CD14-positive monocyte (primary cell): ENCODE measurements at regions not wholly inside any gene's neighbourhood (a gene's known extent, or its start where the extent isn't known, plus 50 kb on each side); places are given as distances from the start of the nearest gene placed in this dataset.

Source experiments
- DNase-seq, 3 donors: peaks; one replicate each; pipeline ENCODE4 v3.0.0-alpha.2; 2011 to 2022
- H2AFZ ChIP-seq: 2 replicates; pipeline ENCODE4 v1.6.0; 2012; ENCODE audit warnings: mild to moderate bottlenecking, low read depth, low read length, inconsistent platforms; ENCODE audit not compliant: insufficient read depth, poor library complexity, severe bottlenecking
- H3K27ac ChIP-seq, 2 donors: 1 replicate in 1 of 2; 2 replicates in 1 of 2; pipeline ENCODE4 v1.5.1; 2012 to 2013; ENCODE audit warnings: low read length in 2 of 2, control low read depth in 1 of 2, inconsistent platforms in 1 of 2, low read depth in 1 of 2, mild to moderate bottlenecking in 1 of 2
- H3K27me3 ChIP-seq, 2 donors: one replicate each; pipeline versions ENCODE4 v1.6.0 to v1.6.1; 2011 to 2013; ENCODE audit warnings: low read length in 2 of 2; ENCODE audit not compliant: control insufficient read depth in 2 of 2, insufficient read depth in 2 of 2
- H3K36me3 ChIP-seq, 2 donors: replicated peaks in 1 of 2; 1 replicate in 1 of 2; 2 replicates in 1 of 2; pipeline versions ENCODE4 v1.5.1 to v1.6.1; 2012 to 2013; ENCODE audit warnings: low read length in 2 of 2, control low read depth in 1 of 2, inconsistent platforms in 1 of 2, mild to moderate bottlenecking in 1 of 2; ENCODE audit not compliant: insufficient read depth in 2 of 2, control insufficient read depth in 1 of 2
- H3K4me1 ChIP-seq, 2 donors: 1 replicate in 1 of 2; 2 replicates in 1 of 2; pipeline versions ENCODE4 v1.5.1 to v1.6.1; 2012 to 2013; ENCODE audit warnings: low read length in 2 of 2, control low read depth in 1 of 2, inconsistent platforms in 1 of 2, mild to moderate bottlenecking in 1 of 2, moderate library complexity in 1 of 2; ENCODE audit not compliant: insufficient read depth in 2 of 2, control insufficient read depth in 1 of 2
- H3K4me2 ChIP-seq: replicated peaks from 2 replicates; pipeline ENCODE3; 2012; ENCODE audit warnings: low read length, moderate library complexity, mild to moderate bottlenecking; ENCODE audit not compliant: poor library complexity, severe bottlenecking; ENCODE audit errors: extremely low read depth
- H3K4me3 ChIP-seq, 3 experiments: fragments of 200-600 bp in 1 of 3; sonication (generic) in 1 of 3; replicated peaks in 1 of 3; 1 replicate in 2 of 3; 2 replicates in 1 of 3; pipeline ENCODE4 v1.5.1; 2011 to 2013; ENCODE audit warnings: low read length in 3 of 3, mild to moderate bottlenecking in 3 of 3, control low read depth in 2 of 3, low read depth in 2 of 3, inconsistent platforms in 1 of 3, moderate library complexity in 1 of 3
- H3K79me2 ChIP-seq: 2 replicates; pipeline ENCODE4 v1.6.0; 2012; ENCODE audit warnings: mild to moderate bottlenecking, control low read depth, inconsistent platforms, low read length, moderate library complexity; ENCODE audit not compliant: insufficient read depth
- H3K9ac ChIP-seq: 2 replicates; pipeline ENCODE4 v1.6.0; 2017; ENCODE audit warnings: low read length, mild to moderate bottlenecking; ENCODE audit not compliant: insufficient read depth, poor library complexity, severe bottlenecking
- H3K9me3 ChIP-seq, 2 donors: replicated peaks in 1 of 2; 1 replicate in 1 of 2; 2 replicates in 1 of 2; pipeline versions ENCODE4 v1.5.1 to v1.6.1; 2012 to 2013; ENCODE audit warnings: low read length in 2 of 2, control low read depth in 1 of 2; ENCODE audit not compliant: control insufficient read depth in 1 of 2, insufficient read depth in 1 of 2
- H4K20me1 ChIP-seq: 2 replicates; pipeline ENCODE4 v1.6.0; 2012; ENCODE audit warnings: mild to moderate bottlenecking, low read length, control low read depth, moderate library complexity; ENCODE audit not compliant: insufficient read depth
- H3K27ac Mint-ChIP-seq, 7 donors: one replicate each; pipeline ENCODE4 v1.8.0; 2020; ENCODE audit warnings: mild to moderate bottlenecking in 7 of 7, mixed read lengths in 7 of 7, moderate library complexity in 6 of 7, inconsistent platforms in 2 of 7
- H3K27me3 Mint-ChIP-seq, 3 donors: one replicate each; pipeline ENCODE4 v1.8.0; 2021 to 2022; ENCODE audit warnings: low read depth in 3 of 3, mild to moderate bottlenecking in 3 of 3, mixed read lengths in 3 of 3, moderate library complexity in 3 of 3, inconsistent platforms in 1 of 3
- H3K36me3 Mint-ChIP-seq, 2 donors: one replicate each; pipeline ENCODE4 v1.8.0; 2020; ENCODE audit warnings: mixed read lengths in 2 of 2, inconsistent platforms in 1 of 2, mild to moderate bottlenecking in 1 of 2
- H3K4me1 Mint-ChIP-seq: one replicate; pipeline ENCODE4 v1.8.0; 2020; ENCODE audit warnings: mild to moderate bottlenecking, mixed read lengths
- H3K4me3 Mint-ChIP-seq, 2 donors: one replicate each; pipeline ENCODE4 v1.8.0; 2020; ENCODE audit warnings: mild to moderate bottlenecking in 2 of 2, mixed read lengths in 2 of 2, moderate library complexity in 1 of 2
- H3K9me3 Mint-ChIP-seq, 7 donors: one replicate each; pipeline ENCODE4 v1.8.0; 2020 to 2022; ENCODE audit warnings: mixed read lengths in 7 of 7, mild to moderate bottlenecking in 6 of 7, moderate library complexity in 6 of 7, inconsistent platforms in 2 of 7
- CTCF ChIP-seq: fragments of 200-600 bp; IDR thresholded peaks from one replicate; pipeline ENCODE4 v1.8.0; 2022; ENCODE audit warnings: antibody characterized with exemption, mild to moderate bottlenecking
- WGBS: methylation state at CpG from one replicate; pipeline ENCODE4 v1.1.5; 2013; ENCODE audit warnings: missing lambda C conversion rate; ENCODE audit not compliant: insufficient coverage; 5-methylcytosine and 5-hydroxymethylcytosine counted together
- intact Hi-C, 2 donors: fragments of 100-400 bp; cut with micrococcal nuclease; formaldehyde crosslinking; loops; one replicate each; pipeline versions ENCODE4 v1.15.0 to v1.15.1; 2023

GRCh38 chr17:6209829-6210228 is 139.7 kb downstream of the WSCD1 start:
- H4K20me1 ChIP-seq: no peaks in the 10 kb centered on the region
- WGBS: 91% methylated on average over 5 of the region's 5 CpGs
- Mint-ChIP-seq H3K27me3 (peaks cover 3 to 11% (median 5%) of the 10 kb centered on the region in 3 donors), H3K4me3 (no peak overlapping the region), H3K9me3 (no peaks in the 10 kb centered on the region), H3K4me1 (no peaks in the 10 kb centered on the region), H3K36me3 (no peaks in the 10 kb centered on the region), H3K27ac (no peak overlapping the region)
- no peaks in the 10 kb centered on the region for H3K36me3 ChIP-seq
- H3K27me3 ChIP-seq: no peaks in the 10 kb centered on the region
- H3K79me2 ChIP-seq: no peaks in the 10 kb centered on the region
- DNase-seq: no peak
- no peak for TF ChIP-seq CTCF
- no peak overlapping the region for H3K4me2 ChIP-seq
- no peak overlapping the region for H3K4me3 ChIP-seq
- H3K27ac ChIP-seq: no peak overlapping the region
- no peak overlapping the region for H3K9ac ChIP-seq
- intact Hi-C loops: no loop called here
- no peak overlapping the region for H2AFZ ChIP-seq
- H3K4me1 ChIP-seq: no peaks in the 10 kb centered on the region
- H3K9me3 ChIP-seq: no peaks in the 10 kb centered on the region

- Histone ChIP-seq H3K27ac (no peak overlapping the region), H3K27me3 (no peaks in the 10 kb centered on the region), H3K36me3 (no peaks in the 10 kb centered on the region), H3K4me1 (no peaks in the 10 kb centered on the region), H3K4me2 (no peak overlapping the region), H2AFZ (no peak overlapping the region), H3K79me2 (no peaks in the 10 kb centered on the region), H3K9me3 (no peaks in the 10 kb centered on the region), H3K9ac (no peak overlapping the region), H4K20me1 (no peaks in the 10 kb centered on the region), H3K4me3 (no peak overlapping the region)
- H3K27me3 Mint-ChIP-seq: peaks cover 3 to 14% (median 3%) of the 10 kb centered on the region in 3 donors
- no peak overlapping the region for H3K27ac Mint-ChIP-seq
- TF ChIP-seq CTCF: no peak
- no peak for DNase-seq
- no peaks in the 10 kb centered on the region for H3K4me1 Mint-ChIP-seq
- intact Hi-C loops: no loop called here
- H3K36me3 Mint-ChIP-seq: no peaks in the 10 kb centered on the region
- WGBS: 98% methylated on average over 7 of the region's 16 CpGs
- H3K4me3 Mint-ChIP-seq: no peak overlapping the region
- H3K9me3 Mint-ChIP-seq: no peaks in the 10 kb centered on the region
Observed at GRCh38 chr17:6208608-6209180, 138.5 kb downstream of the WSCD1 start.
